ENCODE measurements at regions not wholly inside any gene's neighbourhood (a gene's known extent, or its start where the extent isn't known, plus 50 kb on each side); places are given as distances from the start of the nearest gene placed in this dataset.

DNA sequence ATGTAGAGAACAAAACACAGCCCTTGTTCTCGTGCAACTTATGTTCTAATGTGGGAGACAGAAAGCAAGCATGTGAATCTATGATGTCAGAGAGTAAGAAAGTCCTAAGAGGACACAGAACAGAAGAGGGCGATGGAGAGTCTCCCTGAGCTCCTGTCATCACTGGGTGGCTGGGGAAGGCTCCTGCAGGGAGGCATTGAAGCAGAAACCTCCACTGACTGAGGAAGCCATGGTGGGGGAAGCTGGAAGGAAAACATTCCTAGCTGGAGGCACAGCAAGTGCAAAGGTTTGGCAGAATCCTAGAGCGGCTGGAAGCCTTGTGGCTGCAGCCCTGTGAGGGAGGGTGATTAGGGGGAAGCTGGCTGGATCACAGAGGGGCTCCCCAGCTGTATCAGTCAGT lies 248.0 kb downstream of the CDH26 start:
- no peak for TF ChIP-seq CTCF (IDR thresholded peaks at IDR 0.05)
- TF ChIP-seq POLR2AphosphoS5 (IDR thresholded peaks at IDR 0.05), result no peak

Data from stomach (tissue), 4 donors.